MM.1S (cell line): ENCODE measurements at regions not wholly inside any gene's neighbourhood (a gene's known extent, or its start where the extent isn't known, plus 50 kb on each side); places are given as distances from the start of the nearest gene placed in this dataset.

Experiments
- EZH2 ChIP-seq: fragments of 300-600 bp; sonication (generic); optimal IDR thresholded peaks from 2 replicates; pipeline ENCODE3; 2017; ENCODE audit warnings: low read depth, mild to moderate bottlenecking, antibody characterized with exemption, low read length, mixed read lengths
- EZH2phosphoT487 ChIP-seq: fragments of 300-600 bp; sonication (generic); IDR thresholded peaks from 2 replicates; pipeline ENCODE4 v1.6.1; 2018; ENCODE audit warnings: antibody characterized with exemption, low read length
- TF ChIP-seq, protein P1 (sequence below): fragments of 300-600 bp; sonication (generic); IDR thresholded peaks from 2 replicates; pipeline ENCODE4 v1.5.1; 2016; ENCODE audit warnings: antibody characterized with exemption, low read length, mixed read lengths

DNA sequence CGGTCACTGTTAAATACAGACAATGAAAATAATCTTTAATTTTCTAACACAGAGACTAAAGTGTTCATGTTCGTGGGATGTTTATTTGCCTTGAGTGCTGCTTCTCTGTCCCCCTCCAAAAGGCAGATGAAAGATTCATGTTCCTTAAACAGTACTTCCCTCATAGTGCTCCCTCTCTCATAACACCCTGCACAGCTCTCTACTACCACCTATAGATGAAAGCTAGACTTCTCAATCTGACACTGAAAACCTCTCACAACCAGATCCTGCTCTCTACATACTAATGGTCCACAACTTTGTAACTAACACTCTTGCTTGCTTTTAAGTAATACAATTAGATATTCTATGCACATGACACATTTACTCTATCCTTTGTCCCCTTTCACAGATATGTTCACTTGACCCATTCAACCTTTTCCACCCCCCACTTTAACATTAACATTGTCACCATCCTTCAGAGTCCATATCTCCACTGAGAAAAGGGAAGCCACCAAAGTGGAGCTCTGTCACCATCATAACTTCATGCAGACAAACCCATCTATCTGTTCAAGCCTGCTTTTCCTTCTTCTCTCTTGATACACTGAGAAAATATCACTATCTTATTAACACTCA is 266.4 kb upstream of the USP15 start:
- TF ChIP-seq, protein P1, sequence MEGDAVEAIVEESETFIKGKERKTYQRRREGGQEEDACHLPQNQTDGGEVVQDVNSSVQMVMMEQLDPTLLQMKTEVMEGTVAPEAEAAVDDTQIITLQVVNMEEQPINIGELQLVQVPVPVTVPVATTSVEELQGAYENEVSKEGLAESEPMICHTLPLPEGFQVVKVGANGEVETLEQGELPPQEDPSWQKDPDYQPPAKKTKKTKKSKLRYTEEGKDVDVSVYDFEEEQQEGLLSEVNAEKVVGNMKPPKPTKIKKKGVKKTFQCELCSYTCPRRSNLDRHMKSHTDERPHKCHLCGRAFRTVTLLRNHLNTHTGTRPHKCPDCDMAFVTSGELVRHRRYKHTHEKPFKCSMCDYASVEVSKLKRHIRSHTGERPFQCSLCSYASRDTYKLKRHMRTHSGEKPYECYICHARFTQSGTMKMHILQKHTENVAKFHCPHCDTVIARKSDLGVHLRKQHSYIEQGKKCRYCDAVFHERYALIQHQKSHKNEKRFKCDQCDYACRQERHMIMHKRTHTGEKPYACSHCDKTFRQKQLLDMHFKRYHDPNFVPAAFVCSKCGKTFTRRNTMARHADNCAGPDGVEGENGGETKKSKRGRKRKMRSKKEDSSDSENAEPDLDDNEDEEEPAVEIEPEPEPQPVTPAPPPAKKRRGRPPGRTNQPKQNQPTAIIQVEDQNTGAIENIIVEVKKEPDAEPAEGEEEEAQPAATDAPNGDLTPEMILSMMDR: peak; percentile 77
- no peak for TF ChIP-seq EZH2
- no peak for TF ChIP-seq EZH2phosphoT487
